Midbrain (tissue), 1 donor: ENCODE measurements at regions not wholly inside any gene's neighbourhood (a gene's known extent, or its start where the extent isn't known, plus 50 kb on each side); places are given as distances from the start of the nearest gene placed in this dataset.

Source experiments
- DNase-seq: peaks from one replicate; lab custom pipeline; 2025; lab: John Stamatoyannopoulos, UW

GRCh38 chr18:38427736-38428135 is 862.1 kb upstream of the CELF4 start:
- no peak for DNase-seq

GRCh38 chr18:38427234-38427633 is 861.6 kb upstream of the CELF4 start:
- no peak for DNase-seq

- DNase-seq: no peak
Measured at GRCh38 chr18:38421872-38422615, 856.4 kb upstream of the CELF4 start.

GRCh38 chr18:38421021-38421420 is 855.4 kb upstream of the CELF4 start:
- no peak for DNase-seq

GRCh38 chr18:38420611-38421010 is 855.0 kb upstream of the CELF4 start:
- no peak for DNase-seq

GRCh38 chr18:38415811-38416210 is 850.2 kb upstream of the CELF4 start:
- no peak for DNase-seq

GRCh38 chr18:38413193-38413592 is 847.6 kb upstream of the CELF4 start:
- no peak for DNase-seq

- DNase-seq: no peak
Measured at GRCh38 chr18:38406607-38407006, 841.0 kb upstream of the CELF4 start.

- DNase-seq: no peak
Measured at GRCh38 chr18:38402509-38402908, 836.9 kb upstream of the CELF4 start.

- DNase-seq: no peak
Measured at GRCh38 chr18:38397094-38397493, 831.5 kb upstream of the CELF4 start.

GRCh38 chr18:38386146-38386545 is 820.5 kb upstream of the CELF4 start:
- DNase-seq: no peak

- no peak for DNase-seq
Measured at GRCh38 chr18:38369772-38370690, 804.4 kb upstream of the CELF4 start.

- DNase-seq: no peak
Measured at GRCh38 chr18:38368886-38369285, 803.3 kb upstream of the CELF4 start.

- no peak for DNase-seq
Measured at GRCh38 chr18:38368246-38368645, 802.6 kb upstream of the CELF4 start.

GRCh38 chr18:38367473-38367872 is 801.9 kb upstream of the CELF4 start:
- DNase-seq: no peak

- no peak for DNase-seq
Measured at GRCh38 chr18:38362286-38362792, 796.7 kb upstream of the CELF4 start.

- DNase-seq: no peak
Measured at GRCh38 chr18:38358805-38359657, 793.4 kb upstream of the CELF4 start.

- DNase-seq: no peak
Measured at GRCh38 chr18:38353149-38353548, 787.6 kb upstream of the CELF4 start.

GRCh38 chr18:38350141-38350540 is 784.5 kb upstream of the CELF4 start:
- DNase-seq: no peak

GRCh38 chr18:38330573-38330972 is 765.0 kb upstream of the CELF4 start:
- no peak for DNase-seq

GRCh38 chr18:38329145-38329544 is 763.5 kb upstream of the CELF4 start:
- no peak for DNase-seq

GRCh38 chr18:38322206-38322605 is 756.6 kb upstream of the CELF4 start:
- no peak for DNase-seq
